ENCODE measurements at regions not wholly inside any gene's neighbourhood (a gene's known extent, or its start where the extent isn't known, plus 50 kb on each side); places are given as distances from the start of the nearest gene placed in this dataset.

- DNase-seq: no peak
- Histone ChIP-seq H3K27me3 (ENCODE audit: insufficient read depth) (no peaks in the 10 kb centered on the region), H3K4me3 (ENCODE audit: low read depth in 2 of 2, low read length in 1 of 2) (no peak overlapping the region), H3K9me3 (no peaks in the 10 kb centered on the region), H3K9me2 (no peaks in the 10 kb centered on the region), H3K4me1 (ENCODE audit: control insufficient read depth in 1 of 2, insufficient read depth in 2 of 2, low read depth in 1 of 2, low read length in 1 of 2) (no peaks in the 10 kb centered on the region), H3K4me2 (no peak overlapping the region), H2AFZ (ENCODE audit: low read depth) (no peak overlapping the region), H4K20me1 (ENCODE audit: insufficient read depth) (no peaks in the 10 kb centered on the region), H3K79me2 (ENCODE audit: insufficient read depth) (no peaks in the 10 kb centered on the region), H3K36me3 (replicated peaks in 1 of 2; ENCODE audit: control insufficient read depth in 1 of 2, insufficient read depth in 2 of 2, low read length in 1 of 2) (no peaks in the 10 kb centered on the region), H3K27ac (ENCODE audit: low read depth in 2 of 2, low read length in 1 of 2) (no peak overlapping the region), H3K9ac (no peak overlapping the region), H3F3A (replicated peaks; ENCODE audit: insufficient read depth) (no peaks in the 10 kb centered on the region)
- CTCF ChIA-PET: interaction anchor here (0.9 kb wide), 1 partner anchor 15 kb away, joined by 3 read pairs; no protein-coding TSS in a partner anchor
- POLR2A ChIA-PET: no interaction called here
- TF ChIP-seq JUND (IDR thresholded peaks at IDR 0.05) (no peak), FOXM1 (IDR thresholded peaks at IDR 0.05; ENCODE audit: low read depth) (no peak), ELF1 (IDR thresholded peaks at IDR 0.05) (no peak)
- WGBS (ENCODE audit: low lambda C conversion rate): 40% methylated on average over 2 of the region's 2 CpGs
These were observed 51.6 kb upstream of the POU3F2 start for GRCh38 chr6:98782772-98783171.

GRCh38 chr6:98783578-98783977, 50.8 kb upstream of the POU3F2 start:
- no peaks in the 10 kb centered on the region for H4K20me1 ChIP-seq (ENCODE audit: insufficient read depth)
- no peak overlapping the region for H3K27ac ChIP-seq (ENCODE audit: low read depth in 2 of 2, low read length in 1 of 2)
- POLR2A ChIA-PET: no interaction called here
- no peaks in the 10 kb centered on the region for H3F3A ChIP-seq (replicated peaks; ENCODE audit: insufficient read depth)
- WGBS (ENCODE audit: low lambda C conversion rate): 79% methylated on average over 2 of the region's 2 CpGs
- no peak overlapping the region for H3K4me3 ChIP-seq (ENCODE audit: low read depth in 2 of 2, low read length in 1 of 2)
- no peaks in the 10 kb centered on the region for H3K36me3 ChIP-seq (replicated peaks in 1 of 2; ENCODE audit: control insufficient read depth in 1 of 2, insufficient read depth in 2 of 2, low read length in 1 of 2)
- no peaks in the 10 kb centered on the region for H3K27me3 ChIP-seq (ENCODE audit: insufficient read depth)
- no peaks in the 10 kb centered on the region for H3K9me3 ChIP-seq
- no peaks in the 10 kb centered on the region for H3K4me1 ChIP-seq (ENCODE audit: control insufficient read depth in 1 of 2, insufficient read depth in 2 of 2, low read depth in 1 of 2, low read length in 1 of 2)
- H3K4me2 ChIP-seq: no peak overlapping the region
- H3K9me2 ChIP-seq: no peaks in the 10 kb centered on the region
- no peak overlapping the region for H3K9ac ChIP-seq
- H3K79me2 ChIP-seq (ENCODE audit: insufficient read depth): no peaks in the 10 kb centered on the region
- no peak for DNase-seq
- TF ChIP-seq GATA2 (CRISPR knock-in tag; IDR thresholded peaks at IDR 0.05): no peak
- TF ChIP-seq RCOR1 (IDR thresholded peaks at IDR 0.05; ENCODE audit: low read length): no peak
- TF ChIP-seq GABPA (IDR thresholded peaks at IDR 0.05; ENCODE audit: low read depth): no peak
- no peak for TF ChIP-seq CHD2 (IDR thresholded peaks at IDR 0.05; ENCODE audit: low read length, partially characterized antibody)
- no peak for TF ChIP-seq NFIC (IDR thresholded peaks at IDR 0.05; ENCODE audit: borderline replicate concordance)
- no peak for TF ChIP-seq TCF12 (IDR thresholded peaks at IDR 0.05)
- TF ChIP-seq SIN3A (IDR thresholded peaks at IDR 0.05; ENCODE audit: borderline replicate concordance, low read depth, low read length): no peak
- TF ChIP-seq YY1 (IDR thresholded peaks at IDR 0.05; ENCODE audit: low read depth): no peak
- TF ChIP-seq, protein P1, sequence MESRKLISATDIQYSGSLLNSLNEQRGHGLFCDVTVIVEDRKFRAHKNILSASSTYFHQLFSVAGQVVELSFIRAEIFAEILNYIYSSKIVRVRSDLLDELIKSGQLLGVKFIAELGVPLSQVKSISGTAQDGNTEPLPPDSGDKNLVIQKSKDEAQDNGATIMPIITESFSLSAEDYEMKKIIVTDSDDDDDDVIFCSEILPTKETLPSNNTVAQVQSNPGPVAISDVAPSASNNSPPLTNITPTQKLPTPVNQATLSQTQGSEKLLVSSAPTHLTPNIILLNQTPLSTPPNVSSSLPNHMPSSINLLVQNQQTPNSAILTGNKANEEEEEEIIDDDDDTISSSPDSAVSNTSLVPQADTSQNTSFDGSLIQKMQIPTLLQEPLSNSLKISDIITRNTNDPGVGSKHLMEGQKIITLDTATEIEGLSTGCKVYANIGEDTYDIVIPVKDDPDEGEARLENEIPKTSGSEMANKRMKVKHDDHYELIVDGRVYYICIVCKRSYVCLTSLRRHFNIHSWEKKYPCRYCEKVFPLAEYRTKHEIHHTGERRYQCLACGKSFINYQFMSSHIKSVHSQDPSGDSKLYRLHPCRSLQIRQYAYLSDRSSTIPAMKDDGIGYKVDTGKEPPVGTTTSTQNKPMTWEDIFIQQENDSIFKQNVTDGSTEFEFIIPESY (IDR thresholded peaks at IDR 0.05; ENCODE audit: borderline replicate concordance, low read depth): no peak
- TF ChIP-seq, protein P2, sequence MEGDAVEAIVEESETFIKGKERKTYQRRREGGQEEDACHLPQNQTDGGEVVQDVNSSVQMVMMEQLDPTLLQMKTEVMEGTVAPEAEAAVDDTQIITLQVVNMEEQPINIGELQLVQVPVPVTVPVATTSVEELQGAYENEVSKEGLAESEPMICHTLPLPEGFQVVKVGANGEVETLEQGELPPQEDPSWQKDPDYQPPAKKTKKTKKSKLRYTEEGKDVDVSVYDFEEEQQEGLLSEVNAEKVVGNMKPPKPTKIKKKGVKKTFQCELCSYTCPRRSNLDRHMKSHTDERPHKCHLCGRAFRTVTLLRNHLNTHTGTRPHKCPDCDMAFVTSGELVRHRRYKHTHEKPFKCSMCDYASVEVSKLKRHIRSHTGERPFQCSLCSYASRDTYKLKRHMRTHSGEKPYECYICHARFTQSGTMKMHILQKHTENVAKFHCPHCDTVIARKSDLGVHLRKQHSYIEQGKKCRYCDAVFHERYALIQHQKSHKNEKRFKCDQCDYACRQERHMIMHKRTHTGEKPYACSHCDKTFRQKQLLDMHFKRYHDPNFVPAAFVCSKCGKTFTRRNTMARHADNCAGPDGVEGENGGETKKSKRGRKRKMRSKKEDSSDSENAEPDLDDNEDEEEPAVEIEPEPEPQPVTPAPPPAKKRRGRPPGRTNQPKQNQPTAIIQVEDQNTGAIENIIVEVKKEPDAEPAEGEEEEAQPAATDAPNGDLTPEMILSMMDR (IDR thresholded peaks at IDR 0.05): no peak
- TF ChIP-seq RFX5 (IDR thresholded peaks at IDR 0.05; ENCODE audit: low read length): no peak
- no peak for TF ChIP-seq RXRA (IDR thresholded peaks at IDR 0.05; ENCODE audit: borderline replicate concordance, low read depth)
- no peak for TF ChIP-seq SMC3 (IDR thresholded peaks at IDR 0.05; ENCODE audit: low read depth, low read length)
- H2AFZ ChIP-seq (ENCODE audit: low read depth): no peak overlapping the region
- CTCF ChIA-PET: interaction anchor here (0.7 to 0.9 kb wide), 2 partner anchors 15 to 304 kb away, joined by 3 read pairs; no protein-coding TSS in a partner anchor

Small RNA genes lying in the stretch of these regions (small RNA-seq; reads per million reads assigned to genes)
- gene AL589826.1: 0 to 0.10 (median 0) reads per million in 7 experiments
- gene MIR2113: 0 reads per million in 7 experiments
